IMR-90 (cell line): ENCODE measurements at regions not wholly inside any gene's neighbourhood (a gene's known extent, or its start where the extent isn't known, plus 50 kb on each side); places are given as distances from the start of the nearest gene placed in this dataset.

ENCODE experiments used
- ATAC-seq: fragments of 200-7000 bp; cut with Tn5 transposase; 2 replicates; pipeline ENCODE4 v1.9.1; 2020; ENCODE audit warnings: low read depth, mild to moderate bottlenecking, moderate library complexity
- BruUV-seq: library from RNA; stranded (reverse); fragments of 400-500 nt; replicated peaks from 2 replicates; lab custom pipeline; 2021; lab: Mats Ljungman, UMichigan
- CTCF ChIA-PET: fragments of 300-600 bp; formaldehyde crosslinking; extraction: SDS; loops from one replicate; lab custom pipeline; 2021; ENCODE audit warnings: antibody characterized with exemption; lab: Yijun Ruan, JAX
- POLR2A ChIA-PET: fragments of 300-600 bp; sonication (Branson Sonifier 250); formaldehyde crosslinking; loops from one replicate; lab custom pipeline; 2022; ENCODE audit warnings: antibody characterized with exemption; ENCODE audit not compliant: unreplicated experiment; lab: Charles Lee
- DNase-seq: peaks from one replicate; pipeline ENCODE4 v3.0.0; 2013
- H2AFZ ChIP-seq: replicated peaks from 2 replicates; pipeline ENCODE3; 2013; ENCODE audit warnings: low read length, mild to moderate bottlenecking; ENCODE audit not compliant: poor library complexity
- H2AK5ac ChIP-seq: 2 replicates; pipeline ENCODE4 v1.6.1; 2013; ENCODE audit warnings: low read depth, low read length, inconsistent platforms
- H2AK9ac ChIP-seq: replicated peaks from 2 replicates; pipeline ENCODE3; 2013; ENCODE audit warnings: mild to moderate bottlenecking, low read depth, low read length, moderate library complexity; ENCODE audit not compliant: poor library complexity
- H2BK120ac ChIP-seq: 2 replicates; pipeline ENCODE4 v1.6.1; 2013; ENCODE audit warnings: low read depth, low read length, inconsistent platforms
- H2BK15ac ChIP-seq: 3 replicates; pipeline ENCODE4 v1.6.1; 2013; ENCODE audit warnings: low read depth, low read length, inconsistent platforms
- H2BK20ac ChIP-seq: 2 replicates; pipeline ENCODE4 v1.6.1; 2013; ENCODE audit warnings: low read depth, mild to moderate bottlenecking, inconsistent platforms, low read length, moderate library complexity
- H2BK5ac ChIP-seq: 2 replicates; pipeline ENCODE4 v1.6.1; 2013; ENCODE audit warnings: mild to moderate bottlenecking, low read depth, low read length, inconsistent platforms; ENCODE audit not compliant: poor library complexity, severe bottlenecking
- H3K14ac ChIP-seq: replicated peaks from 2 replicates; pipeline ENCODE4 v1.6.1; 2013; ENCODE audit warnings: low read depth, low read length, inconsistent platforms
- H3K18ac ChIP-seq: 2 replicates; pipeline ENCODE4 v1.6.1; 2013; ENCODE audit warnings: low read depth, low read length, control low read depth
- H3K23ac ChIP-seq: 2 replicates; pipeline ENCODE4 v1.6.1; 2013; ENCODE audit warnings: low read depth, low read length, inconsistent platforms
- H3K27ac ChIP-seq: 2 replicates; pipeline ENCODE4 v1.5.1; 2013; ENCODE audit warnings: mild to moderate bottlenecking, control low read depth, low read length; ENCODE audit not compliant: insufficient read depth
- H3K27me3 ChIP-seq: 2 replicates; pipeline ENCODE4 v1.6.1; 2013; ENCODE audit warnings: low read length; ENCODE audit not compliant: control insufficient read depth, insufficient read depth
- H3K36me3 ChIP-seq: 2 replicates; pipeline ENCODE4 v1.6.1; 2013; ENCODE audit warnings: low read length, mixed read lengths; ENCODE audit not compliant: control insufficient read depth, insufficient read depth
- H3K4ac ChIP-seq: 2 replicates; pipeline ENCODE4 v1.6.1; 2013; ENCODE audit warnings: low read depth, low read length, inconsistent platforms
- H3K4me1 ChIP-seq: 2 replicates; pipeline ENCODE4 v1.6.1; 2013; ENCODE audit warnings: low read length, mixed read lengths; ENCODE audit not compliant: control insufficient read depth, insufficient read depth
- H3K4me2 ChIP-seq: 2 replicates; pipeline ENCODE4 v1.6.1; 2013; ENCODE audit warnings: low read depth, mild to moderate bottlenecking, control low read depth, low read length, moderate library complexity
- H3K4me3 ChIP-seq: 2 replicates; pipeline ENCODE4 v1.5.1; 2013; ENCODE audit warnings: low read depth, mild to moderate bottlenecking, control low read depth, low read length, moderate library complexity; ENCODE audit not compliant: insufficient read depth
- H3K56ac ChIP-seq: 2 replicates; pipeline ENCODE4 v1.6.1; 2013; ENCODE audit warnings: low read length, inconsistent platforms; ENCODE audit not compliant: insufficient read depth; ENCODE audit errors: extremely low read depth
- H3K79me1 ChIP-seq, 2 experiments: 2 replicates each; pipeline ENCODE4 v1.6.1; 2013; ENCODE audit warnings: low read length in 2 of 2, inconsistent platforms in 1 of 2, low read depth in 1 of 2
- H3K9ac ChIP-seq: 2 replicates; pipeline ENCODE4 v1.6.1; 2013; ENCODE audit warnings: low read depth, low read length, control low read depth
- H3K9me1 ChIP-seq: 2 replicates; pipeline ENCODE4 v1.6.1; 2013; ENCODE audit warnings: low read length, inconsistent platforms; ENCODE audit not compliant: insufficient read depth
- H3K9me3 ChIP-seq: 2 replicates; pipeline ENCODE4 v1.6.1; 2013; ENCODE audit warnings: low read length; ENCODE audit not compliant: control insufficient read depth, insufficient read depth
- H4K20me1 ChIP-seq: 2 replicates; pipeline ENCODE4 v1.6.1; 2013; ENCODE audit warnings: low read length, inconsistent platforms; ENCODE audit not compliant: insufficient read depth
- H4K5ac ChIP-seq: 2 replicates; pipeline ENCODE4 v1.6.1; 2013; ENCODE audit warnings: mild to moderate bottlenecking, low read depth, low read length, control low read depth
- H4K8ac ChIP-seq, 2 experiments: 2 replicates each; pipeline ENCODE4 v1.6.1; 2013; ENCODE audit warnings: low read depth in 2 of 2, low read length in 2 of 2, control low read depth in 1 of 2, inconsistent platforms in 1 of 2
- H4K91ac ChIP-seq: 2 replicates; pipeline ENCODE4 v1.6.1; 2013; ENCODE audit warnings: low read depth, low read length, inconsistent platforms; ENCODE audit not compliant: insufficient read depth
- BHLHE40 ChIP-seq: fragments of 150-350 bp; IDR thresholded peaks from 2 replicates; pipeline ENCODE4 v1.6.1; 2016; ENCODE audit warnings: mild to moderate bottlenecking, low read depth, low read length
- CEBPB ChIP-seq: IDR thresholded peaks from 2 replicates; pipeline ENCODE4 v1.6.1; 2012; ENCODE audit warnings: low read depth, low read length, improper control_type of control experiment
- CHD1 ChIP-seq: IDR thresholded peaks from 2 replicates; pipeline ENCODE4 v1.6.1; 2012; ENCODE audit warnings: low read depth, low read length, improper control_type of control experiment
- FOS ChIP-seq: fragments of 150-350 bp; IDR thresholded peaks from 2 replicates; pipeline ENCODE4 v1.6.1; 2016; ENCODE audit warnings: low read depth, low read length
- MAFK ChIP-seq: IDR thresholded peaks from 2 replicates; pipeline ENCODE4 v1.6.1; 2012; ENCODE audit warnings: low read depth, low read length, improper control_type of control experiment
- MAZ ChIP-seq: IDR thresholded peaks from 2 replicates; pipeline ENCODE4 v1.6.1; 2012; ENCODE audit warnings: low read depth, mild to moderate bottlenecking, low read length, improper control_type of control experiment, moderate library complexity, borderline replicate concordance
- MXI1 ChIP-seq: IDR thresholded peaks from 2 replicates; pipeline ENCODE4 v1.6.1; 2012; ENCODE audit warnings: low read depth, mild to moderate bottlenecking, low read length, moderate library complexity, borderline replicate concordance
- NFE2L2 ChIP-seq: fragments of 150-350 bp; IDR thresholded peaks from 2 replicates; pipeline ENCODE4 v1.6.1; 2016; ENCODE audit warnings: low read depth, mild to moderate bottlenecking, low read length
- POLR2A ChIP-seq: IDR thresholded peaks from 2 replicates; pipeline ENCODE4 v1.6.1; 2012; ENCODE audit warnings: mild to moderate bottlenecking, low read depth, low read length
- RAD21 ChIP-seq: IDR thresholded peaks from 2 replicates; pipeline ENCODE4 v1.6.1; 2012; ENCODE audit warnings: low read length, improper control_type of control experiment
- RCOR1 ChIP-seq: IDR thresholded peaks from 2 replicates; pipeline ENCODE4 v1.6.1; 2012; ENCODE audit warnings: mild to moderate bottlenecking, low read length, improper control_type of control experiment; ENCODE audit not compliant: insufficient replicate concordance
- RFX5 ChIP-seq: IDR thresholded peaks from 2 replicates; pipeline ENCODE4 v1.8.0; 2012; ENCODE audit warnings: low read depth, mild to moderate bottlenecking, low read length, moderate library complexity
- SMC3 ChIP-seq: fragments of 150-350 bp; IDR thresholded peaks from 2 replicates; pipeline ENCODE4 v1.6.1; 2016; ENCODE audit warnings: low read depth, mild to moderate bottlenecking, antibody characterized with exemption, low read length, moderate library complexity
- WGBS, 2 experiments: methylation state at CpG; one replicate each; pipeline versions ENCODE4 v1.1.5 to v1.1.7; 2013; ENCODE audit warnings: missing lambda C conversion rate in 2 of 2; ENCODE audit not compliant: insufficient read length in 1 of 2; ENCODE audit errors: extremely low coverage in 2 of 2; 5-methylcytosine and 5-hydroxymethylcytosine counted together
- dilution Hi-C: fragments of 300-500 bp; cut with HindIII; formaldehyde crosslinking; loops from one replicate; pipeline ENCODE4 v1.14.3; 2018; ENCODE audit warnings: low sequenced_read_pairs; ENCODE audit not compliant: unreplicated experiment
- in situ Hi-C: fragments of 300-500 bp; cut with MboI; formaldehyde crosslinking; loops from 3 replicates; pipeline ENCODE4 v1.14.3; 2019; ENCODE audit warnings: low sequenced_read_pairs, inconsistent platforms, mixed read lengths
- intact Hi-C: fragments of 100-400 bp; cut with micrococcal nuclease; formaldehyde crosslinking; loops from 2 replicates; pipeline ENCODE4 v1.10.0; 2022
- TF ChIP-seq, protein P1 (sequence below): conservative IDR thresholded peaks from 2 replicates; pipeline ENCODE4 v1.5.1; 2012; ENCODE audit warnings: mild to moderate bottlenecking, low read depth, low read length, improper control_type of control experiment
- TF ChIP-seq, protein P2 (sequence below): fragments of 150-350 bp; IDR thresholded peaks from 2 replicates; pipeline ENCODE4 v1.6.1; 2016; ENCODE audit warnings: low read depth, mild to moderate bottlenecking, low read length, moderate library complexity, borderline replicate concordance
- TF ChIP-seq, protein P3 (sequence below): fragments of 150-350 bp; IDR thresholded peaks from 2 replicates; pipeline ENCODE4 v1.6.1; 2017; ENCODE audit warnings: mild to moderate bottlenecking, antibody characterized with exemption, low read length, low read depth

DNA sequence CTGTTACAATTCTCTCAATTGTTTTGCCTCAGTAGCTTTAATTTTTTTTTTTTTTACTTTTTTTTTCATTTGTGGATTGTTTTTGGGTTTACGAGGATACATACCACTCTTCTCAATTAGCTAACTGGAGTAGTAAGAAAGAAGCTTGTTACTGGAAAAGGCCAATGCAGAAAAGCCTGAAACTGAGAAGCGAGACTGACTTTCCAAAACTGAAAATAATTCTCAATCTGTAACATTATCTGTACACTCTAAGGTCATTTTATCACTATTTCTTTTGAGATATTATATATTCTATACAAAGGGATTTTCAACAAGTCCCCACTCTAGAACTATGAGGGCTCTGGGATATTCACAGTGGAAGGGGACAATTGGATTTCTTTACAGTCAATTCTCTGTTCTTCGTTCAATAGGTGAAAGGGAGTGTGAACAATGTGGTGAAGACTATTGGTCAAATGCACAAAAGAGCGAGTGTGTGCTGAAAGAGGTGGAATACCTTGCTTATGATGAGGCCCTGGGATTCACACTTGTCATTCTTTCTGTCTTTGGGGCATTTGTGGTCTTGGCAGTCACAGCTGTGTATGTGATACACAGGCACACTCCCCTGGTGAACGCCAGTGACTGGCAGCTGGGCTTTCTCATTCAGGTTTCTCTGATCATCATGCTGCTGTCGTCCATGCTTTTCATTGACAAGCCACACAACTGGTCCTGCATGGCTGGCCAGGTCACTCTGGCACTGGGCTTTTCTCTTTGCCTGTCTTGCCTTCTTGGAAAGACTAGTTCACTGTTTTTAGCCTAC is 83.9 kb upstream of the KCNAB1 start:
- Histone ChIP-seq H2AK9ac (no peak overlapping the region), H3K14ac (no peak overlapping the region), H4K20me1 (no peaks in the 10 kb centered on the region), H2BK15ac (no peak overlapping the region), H3K27me3 (no peaks in the 10 kb centered on the region), H4K8ac (no peak overlapping the region), H3K4me2 (no peak overlapping the region), H3K27ac (no peak overlapping the region), H2BK5ac (no peak overlapping the region), H2AFZ (no peak overlapping the region), H3K36me3 (no peaks in the 10 kb centered on the region), H3K56ac (no peak overlapping the region), H3K9me1 (no peaks in the 10 kb centered on the region), H2BK20ac (no peak overlapping the region), H3K79me1 (no peaks in the 10 kb centered on the region), H3K23ac (no peak overlapping the region), H3K9me3 (no peaks in the 10 kb centered on the region), H2AK5ac (no peak overlapping the region), H3K4ac (no peak overlapping the region), H3K18ac (no peak overlapping the region), H3K4me1 (no peaks in the 10 kb centered on the region), H4K91ac (no peak overlapping the region), H3K9ac (no peak overlapping the region), H3K4me3 (no peak overlapping the region), H4K5ac (no peak overlapping the region), H2BK120ac (no peak overlapping the region)
- no TSS peak for BruUV-seq
- dilution Hi-C loops = no loop called here
- DNase-seq (no peak), ATAC-seq (no peak)
- in situ Hi-C loops = no loop called here
- TF ChIP-seq CEBPB = no peak
- TF ChIP-seq, protein P1, sequence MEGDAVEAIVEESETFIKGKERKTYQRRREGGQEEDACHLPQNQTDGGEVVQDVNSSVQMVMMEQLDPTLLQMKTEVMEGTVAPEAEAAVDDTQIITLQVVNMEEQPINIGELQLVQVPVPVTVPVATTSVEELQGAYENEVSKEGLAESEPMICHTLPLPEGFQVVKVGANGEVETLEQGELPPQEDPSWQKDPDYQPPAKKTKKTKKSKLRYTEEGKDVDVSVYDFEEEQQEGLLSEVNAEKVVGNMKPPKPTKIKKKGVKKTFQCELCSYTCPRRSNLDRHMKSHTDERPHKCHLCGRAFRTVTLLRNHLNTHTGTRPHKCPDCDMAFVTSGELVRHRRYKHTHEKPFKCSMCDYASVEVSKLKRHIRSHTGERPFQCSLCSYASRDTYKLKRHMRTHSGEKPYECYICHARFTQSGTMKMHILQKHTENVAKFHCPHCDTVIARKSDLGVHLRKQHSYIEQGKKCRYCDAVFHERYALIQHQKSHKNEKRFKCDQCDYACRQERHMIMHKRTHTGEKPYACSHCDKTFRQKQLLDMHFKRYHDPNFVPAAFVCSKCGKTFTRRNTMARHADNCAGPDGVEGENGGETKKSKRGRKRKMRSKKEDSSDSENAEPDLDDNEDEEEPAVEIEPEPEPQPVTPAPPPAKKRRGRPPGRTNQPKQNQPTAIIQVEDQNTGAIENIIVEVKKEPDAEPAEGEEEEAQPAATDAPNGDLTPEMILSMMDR = no peak
- TF ChIP-seq CHD1 = no peak
- TF ChIP-seq SMC3 = no peak
- no peak for TF ChIP-seq RCOR1
- TF ChIP-seq FOS = no peak
- TF ChIP-seq RFX5 = no peak
- TF ChIP-seq MXI1 = no peak
- no peak for TF ChIP-seq BHLHE40
- TF ChIP-seq, protein P2, sequence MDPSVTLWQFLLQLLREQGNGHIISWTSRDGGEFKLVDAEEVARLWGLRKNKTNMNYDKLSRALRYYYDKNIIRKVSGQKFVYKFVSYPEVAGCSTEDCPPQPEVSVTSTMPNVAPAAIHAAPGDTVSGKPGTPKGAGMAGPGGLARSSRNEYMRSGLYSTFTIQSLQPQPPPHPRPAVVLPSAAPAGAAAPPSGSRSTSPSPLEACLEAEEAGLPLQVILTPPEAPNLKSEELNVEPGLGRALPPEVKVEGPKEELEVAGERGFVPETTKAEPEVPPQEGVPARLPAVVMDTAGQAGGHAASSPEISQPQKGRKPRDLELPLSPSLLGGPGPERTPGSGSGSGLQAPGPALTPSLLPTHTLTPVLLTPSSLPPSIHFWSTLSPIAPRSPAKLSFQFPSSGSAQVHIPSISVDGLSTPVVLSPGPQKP = no peak
- no peak for TF ChIP-seq POLR2A
- no peak for TF ChIP-seq RAD21
- TF ChIP-seq MAZ = no peak
- TF ChIP-seq, protein P3, sequence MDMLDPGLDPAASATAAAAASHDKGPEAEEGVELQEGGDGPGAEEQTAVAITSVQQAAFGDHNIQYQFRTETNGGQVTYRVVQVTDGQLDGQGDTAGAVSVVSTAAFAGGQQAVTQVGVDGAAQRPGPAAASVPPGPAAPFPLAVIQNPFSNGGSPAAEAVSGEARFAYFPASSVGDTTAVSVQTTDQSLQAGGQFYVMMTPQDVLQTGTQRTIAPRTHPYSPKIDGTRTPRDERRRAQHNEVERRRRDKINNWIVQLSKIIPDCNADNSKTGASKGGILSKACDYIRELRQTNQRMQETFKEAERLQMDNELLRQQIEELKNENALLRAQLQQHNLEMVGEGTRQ = no peak
- TF ChIP-seq MAFK = no peak
- TF ChIP-seq NFE2L2 = no peak
- CTCF ChIA-PET = no interaction called here
- intact Hi-C loops = no loop called here
- WGBS, 2 experiments = 44% methylated on average over 3 of the region's 6 CpGs; no CpG with 5 or more reads in 1 of the 2 experiments
- POLR2A ChIA-PET = no interaction called here
